Activated CD8-positive, alpha-beta T cell treated with anti-CD3 and anti-CD28 coated beads for 36 hours (primary cell): ENCODE measurements at regions not wholly inside any gene's neighbourhood (a gene's known extent, or its start where the extent isn't known, plus 50 kb on each side); places are given as distances from the start of the nearest gene placed in this dataset.

ENCODE experiments used
- ATAC-seq: fragments of 200-7000 bp; cut with Tn5 transposase; one replicate; pipeline ENCODE4 v1.10.0; 2021; ENCODE audit warnings: mild to moderate bottlenecking, moderate library complexity
- CTCF ChIA-PET: fragments of 350-600 bp; sonication (Branson Sonifier 250); formaldehyde crosslinking; loops from one replicate; lab custom pipeline; 2021; ENCODE audit warnings: antibody characterized with exemption; lab: Charles Lee
- POLR2A ChIA-PET: fragments of 350-600 bp; sonication (Branson Sonifier 250); formaldehyde crosslinking; loops from one replicate; lab custom pipeline; 2021; ENCODE audit warnings: antibody characterized with exemption; lab: Charles Lee
- DNase-seq: peaks from one replicate; pipeline ENCODE4 v3.0.0-alpha.2; 2020
- H3K27ac Mint-ChIP-seq: one replicate; pipeline ENCODE4 v1.8.0; 2021; ENCODE audit warnings: mild to moderate bottlenecking, mixed read lengths
- H3K27me3 Mint-ChIP-seq: one replicate; pipeline ENCODE4 v1.8.0; 2021; ENCODE audit warnings: mixed read lengths
- H3K36me3 Mint-ChIP-seq: one replicate; pipeline ENCODE4 v1.8.0; 2021; ENCODE audit warnings: low read depth, mixed read lengths
- H3K4me1 Mint-ChIP-seq: one replicate; pipeline ENCODE4 v1.8.0; 2021; ENCODE audit warnings: low read depth, mixed read lengths
- H3K4me3 Mint-ChIP-seq: one replicate; pipeline ENCODE4 v1.8.0; 2021; ENCODE audit warnings: mild to moderate bottlenecking, moderate library complexity, mixed read lengths
- H3K9me3 Mint-ChIP-seq: one replicate; pipeline ENCODE4 v1.8.0; 2021; ENCODE audit warnings: mixed read lengths
- intact Hi-C: fragments of 100-400 bp; cut with micrococcal nuclease; formaldehyde crosslinking; loops from one replicate; pipeline ENCODE4 v1.10.0; 2022
- TF ChIP-seq, protein P1 (sequence below): fragments of 200-600 bp; IDR thresholded peaks from one replicate; pipeline ENCODE4 v1.8.0; 2022; ENCODE audit warnings: antibody characterized with exemption, mild to moderate bottlenecking

DNA sequence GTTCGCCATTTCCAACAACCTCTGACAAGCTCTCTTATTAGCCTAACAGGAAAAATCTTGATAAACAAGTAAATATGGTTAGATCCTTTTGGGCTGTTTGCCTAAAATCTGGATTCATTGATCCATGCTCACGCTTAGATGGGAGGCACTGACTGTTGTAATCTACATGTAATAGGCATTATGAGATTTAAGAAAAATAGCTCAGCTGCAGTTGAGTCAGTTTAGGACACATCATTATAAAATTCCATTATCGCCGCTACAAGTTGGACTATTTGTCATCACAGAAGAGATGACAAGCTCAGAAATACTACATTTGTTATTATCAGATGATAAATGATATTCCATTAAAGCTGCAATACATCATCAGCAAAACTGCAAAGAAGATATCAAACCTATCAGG lies 524.0 kb downstream of the TOX3 start:
- peaks cover 1% of the 10 kb centered on the region for H3K9me3 Mint-ChIP-seq
- no peak overlapping the region for H3K27ac Mint-ChIP-seq
- no peaks in the 10 kb centered on the region for H3K27me3 Mint-ChIP-seq
- DNase-seq: no peak
- ATAC-seq: no peak
- no peaks in the 10 kb centered on the region for H3K36me3 Mint-ChIP-seq
- no peak overlapping the region for H3K4me3 Mint-ChIP-seq
- ChIA-PET CTCF (no interaction called here), POLR2A (no interaction called here)
- H3K4me1 Mint-ChIP-seq: no peaks in the 10 kb centered on the region
- intact Hi-C loops: no loop called here
- TF ChIP-seq, protein P1, sequence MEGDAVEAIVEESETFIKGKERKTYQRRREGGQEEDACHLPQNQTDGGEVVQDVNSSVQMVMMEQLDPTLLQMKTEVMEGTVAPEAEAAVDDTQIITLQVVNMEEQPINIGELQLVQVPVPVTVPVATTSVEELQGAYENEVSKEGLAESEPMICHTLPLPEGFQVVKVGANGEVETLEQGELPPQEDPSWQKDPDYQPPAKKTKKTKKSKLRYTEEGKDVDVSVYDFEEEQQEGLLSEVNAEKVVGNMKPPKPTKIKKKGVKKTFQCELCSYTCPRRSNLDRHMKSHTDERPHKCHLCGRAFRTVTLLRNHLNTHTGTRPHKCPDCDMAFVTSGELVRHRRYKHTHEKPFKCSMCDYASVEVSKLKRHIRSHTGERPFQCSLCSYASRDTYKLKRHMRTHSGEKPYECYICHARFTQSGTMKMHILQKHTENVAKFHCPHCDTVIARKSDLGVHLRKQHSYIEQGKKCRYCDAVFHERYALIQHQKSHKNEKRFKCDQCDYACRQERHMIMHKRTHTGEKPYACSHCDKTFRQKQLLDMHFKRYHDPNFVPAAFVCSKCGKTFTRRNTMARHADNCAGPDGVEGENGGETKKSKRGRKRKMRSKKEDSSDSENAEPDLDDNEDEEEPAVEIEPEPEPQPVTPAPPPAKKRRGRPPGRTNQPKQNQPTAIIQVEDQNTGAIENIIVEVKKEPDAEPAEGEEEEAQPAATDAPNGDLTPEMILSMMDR: no peak

DNA sequence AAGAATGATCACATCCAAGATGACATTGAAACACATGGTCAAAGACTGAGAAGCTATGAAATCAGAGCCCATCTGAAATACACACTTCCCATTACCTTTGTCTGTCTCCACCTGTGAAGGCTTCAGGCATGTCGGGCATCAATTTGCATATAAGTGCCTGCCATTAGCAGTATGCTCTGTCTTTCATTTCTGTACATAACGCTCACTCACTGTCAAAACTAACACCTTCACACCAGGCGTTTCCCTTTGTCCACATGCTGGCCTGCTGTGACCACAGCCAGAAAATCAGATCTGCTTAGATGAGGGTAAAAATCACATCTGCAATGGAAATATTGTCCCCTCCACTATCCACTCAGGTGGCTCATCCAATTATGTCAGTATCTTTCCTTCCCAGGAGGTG lies 524.8 kb downstream of the TOX3 start:
- no peaks in the 10 kb centered on the region for H3K9me3 Mint-ChIP-seq
- no peaks in the 10 kb centered on the region for H3K27me3 Mint-ChIP-seq
- POLR2A ChIA-PET: no interaction called here
- H3K4me1 Mint-ChIP-seq: no peaks in the 10 kb centered on the region
- CTCF ChIA-PET: no interaction called here
- TF ChIP-seq, protein P1: no peak
- H3K4me3 Mint-ChIP-seq: no peak overlapping the region
- ATAC-seq (no peak), DNase-seq (no peak)
- H3K36me3 Mint-ChIP-seq: no peaks in the 10 kb centered on the region
- no peak overlapping the region for H3K27ac Mint-ChIP-seq
- intact Hi-C loops: no loop called here

DNA sequence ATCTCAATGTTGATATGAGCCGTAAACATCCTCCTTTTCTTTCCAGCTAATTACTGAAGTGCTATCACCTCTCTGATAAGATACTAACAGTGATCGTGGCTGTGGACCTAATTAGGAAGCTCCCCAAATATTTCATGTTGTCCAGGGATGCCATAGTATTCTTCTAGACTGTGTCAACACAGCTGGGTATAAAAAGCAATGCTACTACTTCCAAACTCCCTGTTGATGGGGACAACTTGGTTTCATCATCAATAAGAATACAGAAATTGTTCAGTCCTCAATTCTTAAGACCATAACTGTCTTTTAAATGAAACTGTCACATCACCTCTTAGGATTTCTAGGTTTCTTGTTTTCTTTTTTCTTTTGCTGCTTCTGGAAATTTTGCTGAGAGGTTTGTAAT lies 530.6 kb downstream of the TOX3 start:
- intact Hi-C loops: no loop called here
- CTCF ChIA-PET: no interaction called here
- no peaks in the 10 kb centered on the region for H3K27me3 Mint-ChIP-seq
- ATAC-seq (no peak), DNase-seq (no peak)
- H3K4me1 Mint-ChIP-seq: no peaks in the 10 kb centered on the region
- H3K36me3 Mint-ChIP-seq: no peaks in the 10 kb centered on the region
- H3K4me3 Mint-ChIP-seq: no peak overlapping the region
- POLR2A ChIA-PET: interaction anchor here (0.6 kb wide), 1 partner anchor 19 kb away, joined by 3 read pairs; no protein-coding TSS in a partner anchor
- no peak overlapping the region for H3K27ac Mint-ChIP-seq
- TF ChIP-seq, protein P1: no peak
- H3K9me3 Mint-ChIP-seq: peaks cover 11% of the 10 kb centered on the region

DNA sequence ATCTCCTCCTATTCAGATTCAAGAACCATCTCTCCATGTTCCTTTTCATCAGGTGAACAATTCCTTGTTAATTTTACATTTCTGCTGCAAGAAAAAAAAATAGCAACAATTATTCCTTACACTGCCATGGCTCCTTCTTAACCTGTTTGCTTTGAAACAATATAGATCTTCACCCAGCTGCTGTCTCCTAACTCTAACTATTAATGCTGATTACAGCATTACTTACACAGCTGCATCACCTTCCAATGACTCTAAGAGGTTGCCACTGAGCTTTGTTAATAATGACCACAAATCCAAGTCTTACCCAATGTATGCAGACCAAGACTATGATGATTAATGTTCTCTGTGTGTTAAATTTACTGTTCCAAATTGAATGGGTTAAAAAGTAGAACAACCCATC lies 541.4 kb downstream of the TOX3 start:
- intact Hi-C loops: no loop called here
- Mint-ChIP-seq H3K27ac (no peak overlapping the region), H3K4me3 (no peak overlapping the region), H3K9me3 (peaks cover under 1% of the 10 kb centered on the region), H3K36me3 (no peaks in the 10 kb centered on the region), H3K4me1 (no peaks in the 10 kb centered on the region), H3K27me3 (no peaks in the 10 kb centered on the region)
- TF ChIP-seq, protein P1: no peak
- ChIA-PET POLR2A (no interaction called here), CTCF (no interaction called here)
- no peak for DNase-seq
- no peak for ATAC-seq

DNA sequence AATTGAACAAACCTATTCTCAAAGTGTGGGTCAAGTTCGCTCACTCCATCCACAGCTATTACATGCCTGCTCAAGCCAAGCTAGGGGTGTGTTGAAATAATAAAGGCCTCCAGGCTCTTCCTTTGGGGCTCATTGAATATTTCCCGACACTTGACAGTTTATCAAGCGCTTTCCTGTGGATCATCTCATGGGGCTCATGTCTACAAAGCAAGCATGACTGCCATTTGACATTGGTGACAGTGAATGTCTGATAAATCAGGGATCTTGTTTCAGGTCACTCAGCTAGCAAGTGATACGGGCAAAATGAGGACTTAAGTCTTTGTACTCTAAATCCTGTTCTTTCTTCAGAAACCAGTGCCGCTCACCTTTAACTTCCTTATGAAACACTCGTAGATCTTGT lies 542.6 kb downstream of the TOX3 start:
- Mint-ChIP-seq H3K9me3 (no peaks in the 10 kb centered on the region), H3K36me3 (no peaks in the 10 kb centered on the region), H3K4me1 (no peaks in the 10 kb centered on the region), H3K27me3 (no peaks in the 10 kb centered on the region), H3K27ac (no peak overlapping the region), H3K4me3 (no peak overlapping the region)
- intact Hi-C loops: no loop called here
- no peak for DNase-seq
- TF ChIP-seq, protein P1: no peak
- no peak for ATAC-seq
- CTCF ChIA-PET: no interaction called here
- POLR2A ChIA-PET: no interaction called here
